Heart left ventricle (tissue), 16 donors: ENCODE measurements at regions not wholly inside any gene's neighbourhood (a gene's known extent, or its start where the extent isn't known, plus 50 kb on each side); places are given as distances from the start of the nearest gene placed in this dataset.

Source experiments
- ATAC-seq, 4 donors: fragments of 200-7000 bp; cut with Tn5 transposase; one replicate each; pipeline ENCODE4 v1.9.1; 2020 to 2022; ENCODE audit warnings: moderate library complexity in 4 of 4, mild to moderate bottlenecking in 3 of 4, moderate number of reproducible peaks in 1 of 4
- DNase-seq, 5 donors: peaks; one replicate each; pipeline ENCODE4 v3.0.0-alpha.2; 2020
- H3K27ac ChIP-seq, 12 donors: fragments of 200-600 bp; sonication (generic) in 4 of 12; one replicate each; pipeline versions ENCODE4 v1.5.0 to v1.8.0; 2016 to 2022; ENCODE audit warnings: mild to moderate bottlenecking in 2 of 12
- H3K27me3 ChIP-seq, 9 donors: fragments of 200-600 bp; sonication (generic) in 2 of 9; one replicate each; pipeline versions ENCODE4 v1.5.1 to v1.8.0; 2016 to 2022; ENCODE audit warnings: mild to moderate bottlenecking in 3 of 9
- H3K36me3 ChIP-seq, 9 donors: fragments of 200-600 bp; sonication (generic) in 2 of 9; one replicate each; pipeline versions ENCODE4 v1.5.0 to v1.8.0; 2018 to 2022; ENCODE audit warnings: mild to moderate bottlenecking in 2 of 9
- H3K4me1 ChIP-seq, 12 donors: fragments of 200-600 bp; sonication (generic) in 4 of 12; one replicate each; pipeline versions ENCODE4 v1.5.0 to v1.8.0; 2016 to 2022; ENCODE audit warnings: mild to moderate bottlenecking in 3 of 12
- H3K4me3 ChIP-seq, 12 donors: fragments of 200-600 bp; sonication (generic) in 4 of 12; one replicate each; pipeline versions ENCODE4 v1.5.0 to v1.8.0; 2017 to 2022; ENCODE audit warnings: mild to moderate bottlenecking in 9 of 12, moderate library complexity in 4 of 12
- H3K9me3 ChIP-seq, 12 donors: fragments of 200-600 bp; sonication (generic) in 4 of 12; one replicate each; pipeline versions ENCODE4 v1.5.0 to v1.8.0; 2016 to 2022; ENCODE audit warnings: mild to moderate bottlenecking in 1 of 12
- POLR2A ChIP-seq, 2 donors: fragments of 450-650 bp; IDR thresholded peaks; one replicate each; pipeline ENCODE4 v1.6.1; 2017; ENCODE audit warnings: antibody characterized with exemption in 2 of 2, mild to moderate bottlenecking in 2 of 2, moderate library complexity in 2 of 2
- WGBS, 4 donors: extraction: QIAGEN DNeasy Blood & Tissue Kit in 2 of 4; methylation state at CpG; one replicate each; pipeline versions ENCODE4 v1.1.5 to v1.1.7; 2013 to 2018; 5-methylcytosine and 5-hydroxymethylcytosine counted together
- intact Hi-C, 10 donors: fragments of 100-400 bp; cut with DNase I; formaldehyde crosslinking; loops; one replicate each; pipeline versions ENCODE4 v1.11.1 to v1.14.2; 2022
- TF ChIP-seq, protein P1 (sequence below), 12 donors: fragments of 200-600 bp; sonication (generic) in 4 of 12; IDR thresholded peaks; one replicate each; pipeline versions ENCODE4 v1.5.0 to v1.8.0; 2018 to 2022; ENCODE audit warnings: antibody characterized with exemption in 12 of 12, mild to moderate bottlenecking in 5 of 12
- donor health status: ischemic (EF 13 %, LVEDD 7.1; RV severe dilation, severe dysfunction).
- donor health status: healthy with polysubstance abuse.
- donor health status: DM: no; HTN: yes; CAD: no.
- donor health status: DM: no; HTN: no; CAD: no.
- donor health status: ischemic (EF 25% LVEDD 6.9; RV normal size, moderate dysfunction).
- donor health status: ischemic (EF 25% LVEDD 5.7; RV mildly dilated, moderate dysfunction).
- donor health status: healthy.
- donor health status: DM: yes; HTN: yes; CAD: no.
- donor health status: ischemic (EF 35%, LVEDD 5.7; RV mildly dilated, moderate dysfunction).
- donor health status: nonischemic (EF 11% LVEDD 7.7; RV severe dilation, severe dysfunction).
- donor health status: DM: yes; HTN: yes; CAD: no.
- donor health status: PGD.
- donor health status: ischemic (EF 29% LVEDD 5.4; RV normal size, mild dysfunction).
- donor health status: nonischemic (EF 23%, LVEDD 6.1; RV moderate dilation, normal function).

DNA sequence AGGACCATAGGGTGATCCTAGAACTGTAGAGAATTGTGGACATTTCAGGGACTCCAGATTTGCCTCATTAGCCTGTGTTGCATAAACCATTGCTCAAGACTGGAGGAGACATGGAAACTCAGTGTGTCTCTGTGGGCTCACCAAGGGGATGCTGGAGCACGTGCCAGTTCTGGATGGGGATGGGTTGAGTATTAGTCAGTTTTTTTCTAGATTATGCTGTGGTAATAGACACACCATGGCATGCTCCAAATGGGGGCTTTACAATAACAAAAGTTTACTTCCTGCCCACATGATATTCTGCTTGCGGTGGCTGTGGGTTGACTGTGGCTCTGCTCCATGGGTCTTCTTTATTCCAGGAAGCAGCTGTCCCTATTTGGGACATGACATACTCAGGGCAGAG, 125.4 kb downstream of the FOXD2 start:
- intact Hi-C loops = no loop called here
- Histone ChIP-seq H3K27me3 (peaks cover 0 to 5% (median 0%) of the 10 kb centered on the region in 9 donors), H3K9me3 (no peaks in the 10 kb centered on the region), H3K36me3 (no peaks in the 10 kb centered on the region), H3K27ac (no peak overlapping the region), H3K4me3 (no peak overlapping the region), H3K4me1 (peaks cover 0 to 12% (median 2%) of the 10 kb centered on the region in 12 donors)
- ATAC-seq (no peak), DNase-seq (no peak)
- 58 to 77% (median 69%) methylated on average over 2 of the region's 2 CpGs for WGBS, 4 donors
- TF ChIP-seq POLR2A (IDR thresholded peaks at IDR 0.05) = no peak
- TF ChIP-seq, protein P1, sequence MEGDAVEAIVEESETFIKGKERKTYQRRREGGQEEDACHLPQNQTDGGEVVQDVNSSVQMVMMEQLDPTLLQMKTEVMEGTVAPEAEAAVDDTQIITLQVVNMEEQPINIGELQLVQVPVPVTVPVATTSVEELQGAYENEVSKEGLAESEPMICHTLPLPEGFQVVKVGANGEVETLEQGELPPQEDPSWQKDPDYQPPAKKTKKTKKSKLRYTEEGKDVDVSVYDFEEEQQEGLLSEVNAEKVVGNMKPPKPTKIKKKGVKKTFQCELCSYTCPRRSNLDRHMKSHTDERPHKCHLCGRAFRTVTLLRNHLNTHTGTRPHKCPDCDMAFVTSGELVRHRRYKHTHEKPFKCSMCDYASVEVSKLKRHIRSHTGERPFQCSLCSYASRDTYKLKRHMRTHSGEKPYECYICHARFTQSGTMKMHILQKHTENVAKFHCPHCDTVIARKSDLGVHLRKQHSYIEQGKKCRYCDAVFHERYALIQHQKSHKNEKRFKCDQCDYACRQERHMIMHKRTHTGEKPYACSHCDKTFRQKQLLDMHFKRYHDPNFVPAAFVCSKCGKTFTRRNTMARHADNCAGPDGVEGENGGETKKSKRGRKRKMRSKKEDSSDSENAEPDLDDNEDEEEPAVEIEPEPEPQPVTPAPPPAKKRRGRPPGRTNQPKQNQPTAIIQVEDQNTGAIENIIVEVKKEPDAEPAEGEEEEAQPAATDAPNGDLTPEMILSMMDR (IDR thresholded peaks at IDR 0.05) = no peak

DNA sequence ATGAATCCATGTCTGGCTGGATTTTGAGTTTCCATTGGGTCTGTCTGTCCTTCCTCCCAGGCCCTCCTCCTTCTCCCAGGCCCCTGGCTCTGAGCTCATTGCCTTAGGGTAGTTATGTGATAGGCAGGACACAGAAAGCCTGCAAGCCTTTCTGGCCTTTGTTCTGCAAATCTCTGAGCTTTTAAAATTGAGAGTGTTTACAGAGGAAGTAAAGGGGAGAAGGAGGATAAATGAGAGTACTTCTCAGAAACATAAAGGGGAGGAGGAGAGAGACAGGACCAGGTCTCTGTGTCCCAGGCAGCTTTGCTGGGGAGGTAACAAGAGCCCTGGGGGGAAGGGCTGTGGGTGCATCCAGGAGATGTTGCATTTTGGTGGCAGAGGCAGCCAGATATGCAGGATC, 126.7 kb downstream of the FOXD2 start:
- no peak overlapping the region for H3K27ac ChIP-seq
- H3K4me3 ChIP-seq = no peak overlapping the region
- no peaks in the 10 kb centered on the region for H3K9me3 ChIP-seq
- peaks cover 0 to 18% (median 4%) of the 10 kb centered on the region in 12 donors for H3K4me1 ChIP-seq
- ATAC-seq = no peak
- intact Hi-C loops = no loop called here
- TF ChIP-seq, protein P1 (IDR thresholded peaks at IDR 0.05) = no peak
- TF ChIP-seq POLR2A (IDR thresholded peaks at IDR 0.05) = no peak
- H3K36me3 ChIP-seq = no peaks in the 10 kb centered on the region
- DNase-seq = no peak
- H3K27me3 ChIP-seq = peaks cover 0 to 7% (median 0%) of the 10 kb centered on the region in 9 donors

DNA sequence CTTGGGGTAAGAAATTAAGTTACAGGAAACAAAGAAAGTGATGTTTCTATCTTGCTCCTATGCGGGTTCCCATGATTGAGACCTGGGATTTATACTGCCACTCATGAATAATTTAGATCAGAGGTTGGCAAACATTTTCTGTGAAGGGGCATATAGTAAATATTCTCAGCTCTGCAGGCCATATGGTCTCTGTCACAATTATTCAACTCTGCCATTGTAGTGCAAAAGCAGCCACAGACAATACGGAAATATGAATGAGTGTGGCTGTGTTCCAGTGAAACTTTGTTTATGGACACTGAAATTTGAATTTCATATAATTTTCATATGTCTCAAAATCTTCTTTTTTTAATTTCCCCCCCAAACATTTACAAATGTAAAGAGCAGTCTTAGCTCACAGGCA, 127.2 kb downstream of the FOXD2 start:
- Histone ChIP-seq H3K27me3 (peaks cover 0 to 9% (median 0%) of the 10 kb centered on the region in 9 donors), H3K4me3 (no peak overlapping the region), H3K9me3 (no peaks in the 10 kb centered on the region), H3K36me3 (no peaks in the 10 kb centered on the region), H3K4me1 (peaks cover 0 to 23% (median 8%) of the 10 kb centered on the region in 12 donors), H3K27ac (no peak overlapping the region)
- TF ChIP-seq, protein P1 (IDR thresholded peaks at IDR 0.05) = no peak
- TF ChIP-seq POLR2A (IDR thresholded peaks at IDR 0.05) = no peak
- WGBS, 4 donors = 89 to 93% (median 91%) methylated on average over 2 of the region's 2 CpGs
- ATAC-seq (no peak), DNase-seq (no peak)
- intact Hi-C loops = loop anchor here in 1 of 10 donors (5.0 kb wide), 1 partner anchor 128 kb away; the partner anchor contains the start of gene FOXD2

DNA sequence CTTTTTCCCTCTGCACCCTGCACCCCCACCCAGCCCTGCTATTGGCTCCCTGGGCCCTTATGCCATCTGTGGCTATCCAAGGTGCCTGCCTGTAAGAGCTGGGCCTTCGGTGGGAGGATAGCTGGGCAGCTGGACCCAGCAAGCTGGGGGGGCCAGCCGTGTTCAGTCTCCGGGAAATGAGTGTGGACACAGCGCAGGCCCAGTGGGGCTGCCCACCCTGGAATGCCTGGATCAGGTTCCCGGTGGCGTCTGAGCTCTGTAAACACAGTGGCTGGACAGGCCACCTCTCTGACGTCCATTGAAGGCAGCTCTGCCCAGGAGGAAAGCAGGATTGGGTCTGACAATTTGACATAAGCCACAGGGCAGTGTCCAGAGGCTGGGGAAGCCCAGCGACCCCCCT, 127.8 kb downstream of the FOXD2 start:
- Histone ChIP-seq H3K4me1 (peaks cover 0 to 26% (median 10%) of the 10 kb centered on the region in 12 donors), H3K4me3 (no peak overlapping the region), H3K9me3 (no peaks in the 10 kb centered on the region), H3K27ac (no peak overlapping the region), H3K27me3 (peaks cover 0 to 9% (median 0%) of the 10 kb centered on the region in 9 donors), H3K36me3 (no peaks in the 10 kb centered on the region)
- ATAC-seq = no peak
- no peak for TF ChIP-seq POLR2A (IDR thresholded peaks at IDR 0.05)
- TF ChIP-seq, protein P1 (IDR thresholded peaks at IDR 0.05) = no peak
- no peak for DNase-seq
- 53 to 74% (median 70%) methylated on average over 4 to 8 of the region's 8 CpGs for WGBS, 4 donors
- intact Hi-C loops = loop anchor here in 1 of 10 donors (5.0 kb wide), 1 partner anchor 128 kb away; the partner anchor contains the start of gene FOXD2
